GM18502 (cell line): ENCODE measurements at regions not wholly inside any gene's neighbourhood (a gene's known extent, or its start where the extent isn't known, plus 50 kb on each side); places are given as distances from the start of the nearest gene placed in this dataset.

Source experiments
- ATAC-seq: cut with Tn5 transposase; IDR thresholded peaks from one replicate; pipeline ENCODE4 v1.9.1; 2021; ENCODE audit warnings: mild to moderate bottlenecking; ENCODE audit not compliant: unreplicated experiment, poor library complexity

- peak; percentile 71 for ATAC-seq
These were observed 61.3 kb upstream of the HEY2 start for GRCh38 chr6:125688138-125688537.

GRCh38 chr6:125693480-125693879, 56.0 kb upstream of the HEY2 start:
- no peak for ATAC-seq

DNA sequence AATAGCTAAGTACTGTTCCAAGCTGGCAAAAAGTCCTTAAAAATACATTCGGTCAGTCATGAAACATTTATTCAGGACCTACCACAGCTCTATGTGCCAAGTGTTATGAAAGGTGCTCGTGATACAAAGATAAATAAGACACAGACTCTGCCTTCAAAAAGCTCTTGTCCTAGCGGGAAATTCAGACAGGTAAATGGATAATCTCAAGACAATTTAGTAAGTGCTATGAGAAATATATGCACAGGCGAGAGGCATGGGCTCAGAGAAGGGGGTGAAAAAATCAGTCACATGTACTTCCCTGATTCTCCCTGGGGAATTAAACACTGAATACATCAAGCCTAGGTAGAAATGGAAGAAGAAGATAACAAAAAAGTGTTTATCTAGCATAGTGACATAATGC, 49.8 kb upstream of the HEY2 start:
- ATAC-seq: no peak
